NCI-H526 (cell line): ENCODE measurements at regions not wholly inside any gene's neighbourhood (a gene's known extent, or its start where the extent isn't known, plus 50 kb on each side); places are given as distances from the start of the nearest gene placed in this dataset.
"Not testable (repeated sequence)": the region's sequence is repeated elsewhere in the genome, so short reads cannot be mapped to it uniquely, and the experiment has no call there.

Source experiments
- DNase-seq, 2 experiments: peaks; one replicate each; lab custom pipeline; 2025; lab: John Stamatoyannopoulos, UW

DNA sequence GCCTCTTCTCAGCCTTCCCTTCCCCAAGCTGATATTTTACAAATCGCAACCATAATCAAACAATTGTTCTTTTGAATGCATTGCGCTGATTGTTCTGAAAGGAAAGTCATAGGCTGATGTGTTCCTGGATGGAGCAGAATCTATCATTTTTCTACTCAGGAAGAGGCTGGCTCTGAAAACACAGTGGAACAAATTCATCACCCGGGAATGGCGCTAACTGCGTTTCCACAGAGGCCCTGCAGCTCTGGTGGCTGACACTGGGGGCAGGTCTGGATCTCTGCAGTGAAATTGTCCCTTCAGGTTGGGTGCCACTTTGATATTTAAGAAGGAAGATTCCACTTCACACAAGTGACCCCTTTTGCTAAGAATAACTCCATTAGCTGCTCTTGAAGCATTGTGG, 1060.8 kb downstream of the UQCRFS1 start:
- no peak for DNase-seq

DNA sequence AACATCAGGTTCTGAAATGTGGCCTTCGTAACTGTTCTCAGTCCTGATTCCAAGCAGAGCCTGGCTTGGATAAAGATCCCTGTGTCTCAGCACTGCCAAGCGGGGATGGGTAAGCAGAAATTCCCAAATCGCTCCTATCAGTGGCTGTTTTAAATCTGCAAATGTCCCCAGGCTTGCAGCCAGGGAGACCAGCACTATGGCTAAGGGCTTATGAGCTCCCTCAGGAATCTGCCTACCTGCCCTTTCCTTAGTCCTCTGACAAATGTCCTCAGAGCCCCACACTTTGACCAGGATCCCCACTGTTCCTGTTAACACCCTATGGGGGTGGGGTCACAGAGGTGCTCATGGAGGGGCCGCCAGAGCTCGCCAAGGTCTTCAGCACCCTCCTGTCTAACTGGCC, 1062.8 kb downstream of the UQCRFS1 start:
- no peak for DNase-seq

DNA sequence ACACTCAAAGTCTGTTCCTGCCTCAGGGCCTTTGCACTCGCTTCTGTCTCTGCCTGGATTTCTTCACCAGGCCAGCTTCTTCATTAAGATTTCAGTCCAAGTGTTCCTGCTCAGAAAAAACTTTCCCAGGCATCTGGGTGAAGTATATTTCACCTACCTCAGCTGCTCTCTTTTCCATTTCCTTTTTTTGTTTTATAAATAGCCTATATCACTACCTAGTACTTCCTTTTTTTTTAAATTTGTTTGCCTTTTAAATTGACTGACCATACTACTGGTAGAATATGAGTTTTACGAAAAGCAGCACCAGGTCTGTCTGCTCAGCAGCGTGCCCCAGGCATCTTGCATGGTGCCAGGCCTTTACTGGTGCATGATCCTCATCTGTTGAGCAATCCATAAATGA, 1064.4 kb downstream of the UQCRFS1 start:
- no peak for DNase-seq

DNA sequence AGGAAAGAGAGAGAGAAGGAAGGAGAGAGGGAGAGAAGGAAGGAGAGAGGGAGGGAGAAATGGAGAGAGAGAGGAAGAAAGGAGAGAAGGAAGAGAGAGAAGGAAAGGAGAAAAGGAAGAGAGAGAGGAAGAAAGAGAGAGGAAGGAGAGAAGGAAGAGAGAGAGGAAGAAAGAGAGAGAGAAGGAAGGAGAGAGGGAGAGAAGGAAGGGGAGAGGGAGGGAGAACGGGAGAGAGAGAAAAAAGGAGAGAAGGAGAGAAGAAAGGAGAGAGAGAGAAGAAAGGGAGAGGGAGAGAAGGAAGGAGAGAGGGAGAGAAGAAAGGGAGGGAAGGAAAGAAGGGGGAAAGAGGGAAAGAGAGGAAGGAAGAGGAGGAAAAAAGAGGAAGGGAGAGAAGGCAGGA, 1070.7 kb downstream of the UQCRFS1 start:
- no peak for DNase-seq

DNA sequence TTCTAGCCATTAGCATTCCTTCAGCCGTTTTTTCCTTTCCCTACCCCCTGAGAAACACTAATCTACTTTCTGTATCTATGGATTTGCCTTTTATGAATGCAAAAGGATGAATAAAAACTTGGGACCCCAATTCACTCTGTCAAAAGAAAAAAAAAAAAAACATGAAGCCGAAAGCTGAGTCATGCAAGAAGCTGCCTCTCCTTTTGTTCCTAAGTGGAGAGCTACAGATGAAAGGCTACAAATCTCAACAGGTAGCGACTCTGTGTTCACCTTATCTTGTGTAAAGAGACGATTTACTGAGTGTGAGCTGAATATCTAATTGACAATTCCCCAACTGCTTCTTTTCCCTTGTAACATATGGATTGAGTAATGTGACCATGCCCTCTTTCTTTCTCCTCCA, 1072.8 kb downstream of the UQCRFS1 start:
- no peak for DNase-seq

DNA sequence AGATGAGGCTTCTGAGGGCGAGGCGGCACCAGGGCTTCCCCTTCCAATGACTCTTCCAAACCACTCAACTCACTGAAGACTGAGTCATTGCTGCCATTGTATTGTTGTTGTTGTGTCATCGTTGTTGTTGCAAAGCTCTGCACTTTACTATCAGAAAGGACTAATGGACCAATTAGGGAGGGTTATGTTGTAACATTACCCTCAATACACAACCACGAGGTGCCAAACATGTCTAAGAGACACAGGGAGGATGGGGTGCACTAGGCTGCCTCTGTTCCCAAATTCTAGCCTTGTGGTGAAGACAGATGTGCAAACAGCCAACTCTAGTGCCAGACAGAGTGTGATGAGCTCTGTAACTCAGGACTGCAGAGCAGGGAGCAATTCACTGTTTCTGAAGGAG, 1075.2 kb downstream of the UQCRFS1 start:
- DNase-seq = no peak

DNA sequence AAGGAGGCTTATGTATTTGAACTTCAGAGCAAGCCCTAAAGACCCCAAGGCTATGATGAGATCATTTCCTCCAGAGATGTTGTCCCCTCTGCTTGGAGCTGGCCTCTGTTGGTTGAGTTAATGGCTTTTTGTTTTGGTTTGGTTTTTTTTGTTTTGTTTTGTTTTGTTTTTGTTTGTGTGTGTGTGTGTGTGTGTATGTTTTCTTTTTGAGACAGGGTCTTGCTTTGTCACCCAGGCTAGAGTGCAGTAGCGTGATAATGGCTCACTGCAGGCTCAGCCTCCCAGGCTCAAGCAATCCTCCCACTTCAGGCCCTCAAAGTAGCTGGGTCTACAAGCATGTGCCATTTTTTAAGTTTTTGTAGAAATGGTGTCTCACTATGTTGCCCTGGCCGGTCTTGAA, 1076.2 kb downstream of the UQCRFS1 start:
- DNase-seq = no peak

DNA sequence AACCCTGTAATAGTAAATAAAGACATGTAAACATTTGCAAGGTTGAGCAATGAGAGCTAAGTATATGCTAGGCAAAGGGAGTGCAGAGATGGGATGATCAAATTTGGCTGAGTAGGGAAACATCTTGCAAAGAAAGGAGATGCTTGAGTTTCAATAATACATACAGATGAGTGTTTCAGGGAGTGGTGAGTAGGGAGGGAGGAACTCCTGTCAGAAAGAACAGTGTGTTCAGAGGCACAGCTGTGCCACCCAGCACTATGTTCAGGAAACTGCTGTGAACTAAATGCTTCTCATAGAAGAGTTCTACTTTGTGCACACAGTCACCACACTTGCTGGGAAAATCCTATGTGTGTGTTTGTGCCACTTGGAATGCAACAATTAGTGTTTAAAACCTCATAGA, 1077.1 kb downstream of the UQCRFS1 start:
- DNase-seq = no peak

DNA sequence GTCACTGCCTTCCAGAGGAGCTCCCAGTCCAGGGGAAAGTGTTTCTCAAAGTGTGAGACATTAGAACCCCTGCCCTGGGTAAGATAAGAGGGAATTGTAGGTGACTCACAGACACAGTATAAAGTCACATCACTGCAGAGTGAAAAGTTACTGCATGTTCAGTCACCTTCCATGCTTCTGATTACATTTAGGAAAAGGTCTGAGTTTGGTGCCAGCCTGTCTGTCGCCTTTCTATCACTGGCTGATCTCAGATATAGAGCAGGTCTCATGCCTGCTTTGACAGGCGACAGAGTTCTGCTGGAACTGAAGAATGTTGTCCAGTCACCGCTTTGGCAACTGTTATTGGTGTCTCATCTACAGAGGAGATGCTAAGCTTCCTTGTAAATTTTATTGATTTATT, 1078.6 kb downstream of the UQCRFS1 start:
- no peak for DNase-seq

DNA sequence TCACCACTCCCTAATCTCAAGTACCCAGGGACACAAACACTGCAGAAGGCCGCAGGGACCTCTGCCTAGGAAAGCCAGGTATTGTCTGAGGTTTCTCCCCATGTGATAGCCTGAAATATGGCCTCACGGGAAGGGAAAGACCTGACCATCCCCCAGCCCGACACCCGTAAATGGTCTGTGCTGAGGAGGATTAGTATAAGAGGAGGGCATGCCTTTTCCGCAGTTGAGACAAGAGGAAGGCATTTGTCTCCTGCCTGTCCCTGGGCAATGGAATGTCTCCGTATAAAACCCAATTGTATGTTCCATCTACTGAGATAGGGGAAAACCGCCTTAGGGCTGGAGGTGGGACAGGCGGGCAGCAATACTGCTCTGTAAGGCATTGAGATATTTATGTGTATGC, 1082.1 kb downstream of the UQCRFS1 start:
- not testable (repeated sequence) for DNase-seq

DNA sequence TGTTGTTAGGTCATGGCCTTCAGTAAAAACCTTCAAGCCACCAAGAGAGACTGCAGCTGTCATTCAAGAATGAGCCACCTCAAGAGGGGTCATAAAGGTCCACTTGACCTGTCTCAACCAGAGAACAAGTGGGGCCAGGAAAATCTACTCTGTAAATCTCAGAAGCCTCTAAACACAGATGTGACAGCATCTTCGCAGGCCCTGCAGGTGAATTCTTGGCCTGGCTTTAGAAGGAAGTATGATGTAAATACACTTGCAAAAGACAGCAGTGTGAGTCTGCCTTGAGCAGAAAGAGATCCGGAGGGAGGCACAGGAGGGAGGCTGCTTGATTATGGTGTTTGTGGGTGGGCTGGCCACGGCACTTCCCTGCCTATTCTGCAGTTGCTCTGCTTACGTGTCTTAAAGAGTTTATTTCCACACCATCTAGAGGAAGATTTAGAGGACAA, 1082.9 kb downstream of the UQCRFS1 start:
- no peak for DNase-seq

DNA sequence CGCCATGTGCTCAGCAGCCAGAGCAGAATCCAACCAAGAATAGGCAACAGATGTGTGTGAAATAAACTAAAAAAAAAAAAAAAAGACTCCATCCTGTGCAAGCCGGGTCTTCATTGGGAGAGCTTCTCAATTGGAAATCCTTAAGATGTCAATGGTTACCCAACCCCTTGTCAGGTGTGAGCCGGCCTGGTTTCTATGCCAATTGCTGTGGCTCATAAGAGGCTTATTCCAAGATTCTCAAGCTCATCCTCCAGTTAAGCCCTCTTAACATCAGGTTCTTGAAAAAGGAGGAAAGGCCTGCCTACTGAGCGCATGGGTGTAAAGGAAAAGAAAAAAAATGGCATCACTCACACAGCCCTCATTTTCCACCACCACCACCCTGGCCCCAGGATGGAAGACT, 1084.6 kb downstream of the UQCRFS1 start:
- no peak for DNase-seq

DNA sequence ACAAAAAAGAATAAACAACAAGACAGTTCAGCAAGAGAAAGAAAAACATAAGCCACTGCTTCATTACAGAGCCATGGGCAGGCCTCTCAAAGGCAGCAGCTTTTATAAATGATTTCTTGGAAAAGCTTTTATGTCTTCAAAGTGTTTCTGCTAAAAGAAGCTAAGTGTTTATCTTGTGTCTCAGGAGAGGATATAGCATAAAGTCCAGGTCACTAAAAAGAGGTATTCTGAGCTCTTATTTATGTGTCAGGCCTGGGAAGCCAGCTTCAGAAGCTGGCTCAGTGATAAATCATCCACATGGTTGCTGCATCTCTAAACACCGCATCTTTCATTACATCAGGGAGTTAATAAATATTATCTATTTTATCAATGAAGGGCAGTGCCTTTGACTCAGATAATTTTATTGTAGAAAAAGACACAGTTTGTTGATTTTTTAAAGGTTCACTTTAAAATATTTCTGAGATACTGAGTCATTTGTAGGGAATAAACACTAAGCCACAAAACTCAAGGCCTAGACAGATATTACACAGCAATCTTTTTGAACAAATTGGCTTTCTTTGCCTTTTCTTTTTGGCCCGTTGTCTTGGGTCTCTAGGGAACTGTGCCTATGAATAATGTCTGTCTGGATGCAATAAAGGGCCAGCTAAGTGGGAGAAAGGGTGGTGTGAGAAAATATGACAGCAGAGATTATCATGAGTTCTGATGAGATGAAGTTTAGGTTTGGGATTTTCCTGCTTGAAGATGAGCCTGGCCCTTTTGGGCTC, 1086.6 kb downstream of the UQCRFS1 start:
- DNase-seq = no peak

DNA sequence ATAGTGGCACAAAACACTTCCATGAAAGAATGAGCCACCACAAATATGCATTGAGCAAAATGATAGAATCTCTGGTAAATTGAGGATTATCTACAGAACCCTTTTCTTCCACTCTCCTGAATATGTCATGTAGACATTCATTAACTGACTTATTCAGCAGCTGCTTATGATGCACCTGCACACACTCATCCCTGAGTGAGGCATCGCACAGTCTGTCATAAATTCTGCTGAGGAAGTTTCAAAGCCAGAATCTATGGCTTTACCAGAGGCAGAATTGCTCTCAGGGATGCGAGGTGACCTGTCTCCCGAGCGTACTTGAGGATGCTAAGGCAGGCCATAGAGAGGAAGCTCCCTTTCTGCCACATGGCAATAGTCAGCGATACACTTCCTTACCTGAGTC, 1090.2 kb downstream of the UQCRFS1 start:
- DNase-seq = no peak

DNA sequence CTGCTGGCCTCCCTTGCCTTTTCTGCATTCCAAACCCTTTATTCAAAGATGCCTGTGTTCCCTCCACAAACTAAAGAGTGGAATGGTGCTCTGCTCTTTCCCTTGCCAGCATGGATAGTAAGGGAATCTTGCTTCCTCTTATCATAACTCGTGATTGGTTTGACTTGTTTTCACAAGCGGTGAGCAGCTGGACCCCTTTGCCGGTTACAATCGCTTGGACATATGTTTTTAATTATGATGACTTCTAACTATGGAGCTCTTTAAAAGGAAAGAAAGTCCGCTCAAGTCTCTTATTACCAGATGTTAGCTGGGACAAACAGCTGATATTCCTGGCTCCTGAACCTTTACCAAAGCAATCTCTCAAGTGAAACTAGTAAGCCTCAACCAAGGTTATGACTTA, 1094.7 kb downstream of the UQCRFS1 start:
- DNase-seq = no peak

DNA sequence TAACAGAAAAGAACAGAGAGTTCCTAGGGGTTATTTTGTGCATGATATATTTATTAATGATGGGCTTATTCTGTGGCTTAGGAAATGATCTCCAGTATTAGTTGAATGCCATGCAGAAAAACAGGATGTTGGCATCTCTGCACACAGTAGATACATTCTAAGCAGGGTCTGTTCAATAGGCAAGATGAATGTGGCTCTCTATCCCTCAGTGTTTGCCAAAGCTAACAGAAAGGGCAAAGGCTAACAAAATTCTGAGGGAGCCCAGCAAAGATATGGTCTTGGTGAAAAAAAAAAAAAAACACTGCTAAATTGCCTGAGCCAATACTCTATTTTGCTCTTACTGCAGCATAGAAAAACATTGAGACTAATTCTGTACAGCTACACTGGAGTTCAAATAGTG, 1095.8 kb downstream of the UQCRFS1 start:
- no peak for DNase-seq

DNA sequence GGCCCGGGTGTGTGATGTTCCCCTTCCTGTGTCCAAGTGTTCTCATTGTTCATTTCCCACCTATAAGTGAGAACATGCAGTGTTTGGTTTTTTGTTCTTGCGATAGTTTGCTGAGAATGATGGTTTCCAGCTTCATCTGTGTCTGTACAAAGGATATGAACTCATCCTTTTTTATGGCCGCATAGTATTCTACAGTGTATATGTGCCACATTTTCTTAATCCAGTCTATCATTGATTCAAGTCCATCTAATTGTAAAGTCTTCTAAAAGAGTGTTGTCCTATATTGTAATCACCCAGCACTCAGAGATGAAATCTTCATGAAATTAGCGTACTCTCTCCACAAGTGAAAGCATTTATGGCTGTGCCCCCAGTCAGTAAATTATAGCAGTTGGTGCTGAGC, 1096.6 kb downstream of the UQCRFS1 start:
- DNase-seq = not testable (repeated sequence)

DNA sequence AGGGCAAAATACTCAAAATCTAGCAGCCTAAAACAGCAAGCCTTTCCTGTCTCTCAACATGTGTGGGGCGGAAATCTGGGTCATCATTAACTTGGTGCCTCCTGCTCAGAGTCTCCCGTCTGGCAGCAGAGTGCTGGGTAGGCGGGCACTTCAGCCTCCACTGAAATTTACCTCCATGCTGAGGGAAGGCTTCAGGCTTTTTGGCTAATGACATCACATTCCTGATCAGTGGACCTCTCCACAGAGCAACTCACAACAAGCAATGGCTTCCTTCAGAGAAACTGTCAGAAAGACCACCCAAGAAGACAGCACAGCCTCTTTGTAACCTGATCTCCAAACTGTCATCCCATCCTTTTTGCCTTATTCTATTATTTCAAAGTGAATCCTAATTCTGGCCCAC, 1109.0 kb downstream of the UQCRFS1 start:
- DNase-seq = no peak

DNA sequence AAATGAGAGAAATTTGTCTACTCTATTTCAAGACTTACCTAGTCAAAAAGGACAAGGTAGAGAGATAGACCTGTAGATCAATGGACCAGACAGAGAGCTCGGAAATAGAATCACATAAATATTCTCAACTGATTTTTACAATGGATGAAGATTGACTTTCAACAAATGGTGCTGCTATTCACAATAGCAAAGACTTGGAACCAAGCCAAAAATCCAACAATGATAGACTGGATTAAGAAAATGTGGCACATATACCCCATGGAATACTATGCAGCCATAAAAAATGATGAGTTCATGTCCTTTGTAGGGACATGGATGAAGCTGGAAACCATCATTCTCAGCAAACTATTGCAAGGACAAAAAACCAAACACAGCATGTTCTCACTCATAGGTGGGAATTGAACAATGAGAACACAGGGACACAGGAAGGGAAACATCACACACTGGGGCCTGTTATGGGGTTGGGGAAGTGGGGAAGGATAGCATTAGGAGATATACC, 1128.2 kb downstream of the UQCRFS1 start:
- DNase-seq = not testable (repeated sequence)

DNA sequence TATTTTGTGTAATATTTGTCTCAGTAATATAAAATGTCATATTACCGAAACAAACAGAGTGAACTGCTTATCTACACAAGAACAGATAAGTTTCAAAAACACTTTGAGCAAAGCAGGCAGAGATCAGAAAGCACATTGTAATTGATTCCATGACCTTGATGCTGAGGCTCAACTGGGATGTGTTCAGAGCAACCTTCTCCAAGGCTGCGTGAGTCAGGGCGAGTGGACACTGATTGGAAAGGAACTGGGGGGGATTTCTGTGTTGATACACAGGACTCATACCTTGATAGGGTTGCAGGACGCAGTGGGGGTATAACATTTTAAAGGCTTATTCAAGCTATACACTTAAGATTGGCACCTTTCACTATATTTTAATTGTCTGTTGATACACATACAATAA, 1136.3 kb downstream of the UQCRFS1 start:
- no peak for DNase-seq

DNA sequence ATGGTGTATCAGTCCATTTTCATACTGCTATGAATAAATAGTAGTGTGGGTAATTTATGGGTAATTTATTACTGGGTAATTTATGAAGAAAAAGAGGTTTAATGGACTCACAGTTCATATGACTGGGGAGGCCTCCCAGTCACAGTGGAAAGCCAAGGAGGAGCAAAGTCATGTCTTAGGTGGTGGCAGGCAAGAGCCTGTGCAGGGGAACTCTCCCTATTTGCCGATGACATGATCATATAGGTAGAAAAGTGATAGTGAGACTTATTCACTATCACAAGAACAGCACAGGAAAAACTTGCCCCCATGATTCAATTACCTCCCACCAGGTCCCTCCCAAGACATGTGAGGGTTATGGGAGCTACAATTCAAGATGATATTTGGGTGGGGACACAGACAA, 1137.7 kb downstream of the UQCRFS1 start:
- no peak for DNase-seq

DNA sequence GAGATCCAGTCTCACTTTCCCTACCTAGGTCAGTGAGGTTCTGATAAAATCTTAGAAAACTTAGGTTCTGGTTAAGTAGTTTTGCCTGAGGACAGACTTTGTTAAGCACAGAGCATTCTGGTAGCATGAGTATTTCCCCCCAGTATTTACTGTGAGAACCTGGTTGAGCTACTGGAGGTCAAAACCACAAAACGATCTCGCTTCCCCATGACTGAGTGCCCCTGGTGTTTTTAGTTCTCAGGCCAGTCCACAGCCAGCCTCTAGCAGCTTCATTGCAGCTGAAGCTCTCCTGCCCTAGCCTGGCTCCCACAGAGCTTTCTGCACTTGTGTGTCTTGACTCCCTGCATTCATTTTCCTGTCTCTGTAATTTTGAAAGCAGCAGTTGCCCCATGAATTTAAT, 1138.2 kb downstream of the UQCRFS1 start:
- DNase-seq = no peak

DNA sequence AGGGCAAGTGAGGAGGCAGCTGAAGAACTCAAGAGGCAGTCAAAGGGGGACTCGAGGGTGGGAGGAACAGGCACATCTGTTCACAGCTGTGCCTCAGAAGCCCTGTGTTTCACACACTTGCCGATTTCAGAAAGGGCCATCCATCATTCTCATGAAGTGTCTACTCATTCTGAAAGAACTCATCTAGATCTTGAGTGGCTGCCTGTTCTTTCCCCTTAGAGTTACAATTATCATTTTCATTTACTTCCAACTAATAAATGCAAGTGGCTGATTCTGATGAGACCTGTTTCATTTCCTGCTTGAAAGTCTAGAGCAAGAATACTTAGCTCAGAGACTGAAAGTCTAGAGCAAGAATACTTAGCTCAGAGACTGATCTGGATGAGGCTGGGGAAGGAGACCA, 1145.1 kb downstream of the UQCRFS1 start:
- no peak for DNase-seq

DNA sequence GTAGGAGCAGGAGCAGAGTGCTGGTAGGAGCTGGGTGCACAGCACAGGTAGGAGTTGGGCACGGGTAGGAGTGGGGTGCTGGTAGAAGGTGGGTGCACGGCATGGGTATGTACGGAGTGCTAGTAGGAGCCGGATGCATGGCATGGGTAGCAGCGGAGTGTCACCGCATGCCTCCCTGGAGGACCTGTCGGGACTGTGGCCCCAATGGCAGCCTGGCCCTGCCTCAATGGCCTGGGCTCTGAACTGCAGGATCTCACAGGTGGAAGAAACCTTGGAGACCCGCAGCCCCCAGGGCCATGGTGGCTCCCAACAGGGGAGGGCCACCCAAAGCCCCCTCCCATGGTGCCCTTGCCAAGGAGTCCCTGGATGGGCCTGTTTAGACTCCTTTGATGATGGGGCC, 1146.0 kb downstream of the UQCRFS1 start:
- DNase-seq = no peak
